ENCODE measurements at regions not wholly inside any gene's neighbourhood (a gene's known extent, or its start where the extent isn't known, plus 50 kb on each side); places are given as distances from the start of the nearest gene placed in this dataset.

GRCh38 chr5:33224285-33224961, 216.3 kb upstream of the TARS1 start:
- DNase-seq (ENCODE audit: insufficient read length), result no peak
- no peak for FAIRE-seq
- TF ChIP-seq POLR2AphosphoS5 (IDR thresholded peaks at IDR 0.05; ENCODE audit: low read depth, low read length) (no peak), TAF1 (IDR thresholded peaks at IDR 0.05; ENCODE audit: borderline replicate concordance, low read depth, low read length) (no peak), POLR2A (IDR thresholded peaks at IDR 0.05; ENCODE audit: low read depth, low read length) (no peak)

- FAIRE-seq (no peak), DNase-seq (ENCODE audit: insufficient read length) (no peak)
- TF ChIP-seq TAF1 (IDR thresholded peaks at IDR 0.05; ENCODE audit: borderline replicate concordance, low read depth, low read length) (no peak), POLR2AphosphoS5 (IDR thresholded peaks at IDR 0.05; ENCODE audit: low read depth, low read length) (no peak), POLR2A (IDR thresholded peaks at IDR 0.05; ENCODE audit: low read depth, low read length) (no peak)
Measured at GRCh38 chr5:33227247-33227646, 213.5 kb upstream of the TARS1 start.

DNA sequence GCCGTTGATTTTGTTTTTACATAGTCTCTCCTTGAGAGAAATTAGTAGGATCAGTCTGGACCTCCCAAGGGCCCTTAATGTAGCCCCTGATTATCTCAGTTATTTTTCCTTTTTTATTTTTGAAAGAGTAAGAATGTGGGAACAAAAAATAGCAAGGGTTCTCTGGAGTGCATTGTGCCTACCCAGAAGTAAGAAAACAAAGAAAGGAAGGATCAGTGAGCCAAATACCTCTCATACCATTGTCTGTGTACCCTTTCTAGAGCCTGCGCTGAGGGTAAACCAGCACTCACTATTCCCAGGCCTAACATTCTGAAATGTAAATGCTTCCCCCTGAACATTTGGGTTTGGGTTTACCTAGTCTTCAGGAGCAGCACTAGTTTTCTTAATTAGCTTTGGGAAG, 213.0 kb upstream of the TARS1 start:
- DNase-seq (ENCODE audit: insufficient read length) (no peak), FAIRE-seq (no peak)
- TF ChIP-seq POLR2AphosphoS5 (IDR thresholded peaks at IDR 0.05; ENCODE audit: low read depth, low read length) (no peak), POLR2A (IDR thresholded peaks at IDR 0.05; ENCODE audit: low read depth, low read length) (no peak), TAF1 (IDR thresholded peaks at IDR 0.05; ENCODE audit: borderline replicate concordance, low read depth, low read length) (no peak)

DNA sequence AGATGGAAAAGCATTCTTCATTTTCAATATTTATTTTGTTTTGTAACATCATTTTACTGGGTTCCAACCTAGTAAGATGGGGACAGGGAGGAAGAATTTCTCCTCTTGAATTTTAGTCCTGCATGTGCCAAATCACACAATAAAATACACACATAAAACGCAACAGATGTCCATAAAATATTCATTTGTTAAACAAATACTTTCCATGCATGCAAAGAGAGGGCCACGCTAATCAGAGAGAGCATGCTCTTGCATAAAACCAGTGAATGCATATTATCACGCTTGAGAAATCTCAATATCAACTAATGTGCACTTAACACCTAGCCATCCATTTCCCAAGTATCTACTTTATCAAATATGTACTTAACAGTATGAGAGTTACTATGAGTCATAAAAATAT, 212.6 kb upstream of the TARS1 start:
- no peak for FAIRE-seq
- DNase-seq (ENCODE audit: insufficient read length), result no peak

DNA sequence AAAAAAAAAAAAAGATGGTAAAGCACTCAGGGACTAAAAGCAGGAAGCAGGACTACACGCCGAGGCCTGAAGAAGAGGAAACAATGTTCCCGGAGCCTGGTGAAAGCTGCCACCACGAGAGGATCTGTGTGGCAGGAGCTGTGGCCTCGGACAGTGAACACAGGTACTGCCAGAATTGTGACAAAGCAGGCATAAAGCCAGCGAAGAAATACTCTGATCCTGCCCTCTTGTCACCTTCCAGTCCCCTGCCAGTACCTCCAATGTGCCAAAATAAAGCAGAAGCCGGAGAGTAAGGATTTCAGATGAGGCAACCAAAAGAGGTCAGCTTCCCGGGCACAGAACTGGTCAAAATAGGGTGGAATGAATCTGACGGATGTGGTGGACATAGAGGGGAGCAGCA, 211.5 kb upstream of the TARS1 start:
- DNase-seq (ENCODE audit: insufficient read length), result no peak
- TF ChIP-seq POLR2AphosphoS5 (IDR thresholded peaks at IDR 0.05; ENCODE audit: low read depth, low read length), result no peak
- TF ChIP-seq POLR2A (IDR thresholded peaks at IDR 0.05; ENCODE audit: low read depth, low read length), result no peak
- no peak for TF ChIP-seq TAF1 (IDR thresholded peaks at IDR 0.05; ENCODE audit: borderline replicate concordance, low read depth, low read length)
- FAIRE-seq, result no peak

More for the DNA sequence above, 212.6 kb upstream of the TARS1 start:
- TF ChIP-seq POLR2AphosphoS5 (IDR thresholded peaks at IDR 0.05; ENCODE audit: low read depth, low read length), result no peak
- TF ChIP-seq POLR2A (IDR thresholded peaks at IDR 0.05; ENCODE audit: low read depth, low read length), result no peak
- TF ChIP-seq TAF1 (IDR thresholded peaks at IDR 0.05; ENCODE audit: borderline replicate concordance, low read depth, low read length), result no peak

- TF ChIP-seq POLR2AphosphoS5 (IDR thresholded peaks at IDR 0.05; ENCODE audit: low read depth, low read length), result no peak
- no peak for TF ChIP-seq POLR2A (IDR thresholded peaks at IDR 0.05; ENCODE audit: low read depth, low read length)
- TF ChIP-seq TAF1 (IDR thresholded peaks at IDR 0.05; ENCODE audit: borderline replicate concordance, low read depth, low read length), result no peak
- DNase-seq (ENCODE audit: insufficient read length) (no peak), FAIRE-seq (no peak)
Measured at GRCh38 chr5:33230467-33231078, 210.2 kb upstream of the TARS1 start.

DNA sequence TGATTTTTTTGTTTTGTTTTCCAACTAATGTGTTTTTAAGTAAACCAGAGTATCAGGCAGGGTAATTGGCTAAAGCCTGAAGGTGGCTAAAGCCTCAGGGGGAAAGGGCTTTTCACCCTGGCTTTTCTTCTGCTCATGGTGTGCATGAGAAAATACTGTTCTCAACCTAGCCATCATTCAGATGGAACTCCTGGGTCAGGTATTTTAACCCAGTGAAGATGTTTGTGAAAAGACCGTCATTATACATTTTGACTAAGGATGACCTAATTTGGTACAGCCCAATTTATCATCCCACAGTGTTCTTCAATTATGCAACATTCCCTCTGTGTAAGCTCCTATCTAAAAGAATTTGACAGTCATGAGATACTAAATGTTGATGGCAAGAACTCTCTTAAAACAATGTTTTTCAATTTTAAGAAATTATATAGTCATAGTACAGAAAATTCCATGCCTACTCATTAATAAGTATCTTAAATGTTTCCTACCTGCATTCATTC, 209.5 kb upstream of the TARS1 start:
- TF ChIP-seq POLR2AphosphoS5 (IDR thresholded peaks at IDR 0.05; ENCODE audit: low read depth, low read length) (no peak), POLR2A (IDR thresholded peaks at IDR 0.05; ENCODE audit: low read depth, low read length) (no peak), TAF1 (IDR thresholded peaks at IDR 0.05; ENCODE audit: borderline replicate concordance, low read depth, low read length) (no peak)
- FAIRE-seq (no peak), DNase-seq (ENCODE audit: insufficient read length) (no peak)

DNA sequence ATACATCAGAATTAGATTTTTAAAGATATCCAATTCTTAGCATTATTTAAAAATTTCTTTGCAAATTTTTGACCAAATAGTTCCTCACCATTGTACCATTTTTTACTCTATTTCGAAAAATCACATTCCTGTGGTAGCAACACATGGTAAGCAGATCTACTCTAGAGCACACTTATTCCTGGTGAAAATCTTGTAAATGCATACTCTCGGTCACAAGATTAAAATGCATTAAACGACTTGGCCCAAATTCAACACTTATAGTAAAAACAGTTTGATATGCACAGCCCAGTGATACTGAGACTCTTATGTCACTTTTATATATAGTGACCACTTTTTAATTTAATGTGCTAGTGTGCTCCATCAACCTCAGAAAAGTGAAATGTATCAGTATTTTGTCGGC, 208.8 kb upstream of the TARS1 start:
- FAIRE-seq (no peak), DNase-seq (ENCODE audit: insufficient read length) (no peak)
- no peak for TF ChIP-seq POLR2A (IDR thresholded peaks at IDR 0.05; ENCODE audit: low read depth, low read length)
- no peak for TF ChIP-seq POLR2AphosphoS5 (IDR thresholded peaks at IDR 0.05; ENCODE audit: low read depth, low read length)
- TF ChIP-seq TAF1 (IDR thresholded peaks at IDR 0.05; ENCODE audit: borderline replicate concordance, low read depth, low read length), result no peak

- DNase-seq (ENCODE audit: insufficient read length), result no peak
- TF ChIP-seq POLR2AphosphoS5 (IDR thresholded peaks at IDR 0.05; ENCODE audit: low read depth, low read length) (no peak), TAF1 (IDR thresholded peaks at IDR 0.05; ENCODE audit: borderline replicate concordance, low read depth, low read length) (no peak), POLR2A (IDR thresholded peaks at IDR 0.05; ENCODE audit: low read depth, low read length) (no peak)
- no peak for FAIRE-seq
Measured at GRCh38 chr5:33232731-33233505, 207.8 kb upstream of the TARS1 start.

- FAIRE-seq (peak; percentile 36), DNase-seq (ENCODE audit: insufficient read length) (no peak)
- no peak for TF ChIP-seq TAF1 (IDR thresholded peaks at IDR 0.05; ENCODE audit: borderline replicate concordance, low read depth, low read length)
- no peak for TF ChIP-seq POLR2A (IDR thresholded peaks at IDR 0.05; ENCODE audit: low read depth, low read length)
- TF ChIP-seq POLR2AphosphoS5 (IDR thresholded peaks at IDR 0.05; ENCODE audit: low read depth, low read length), result no peak
Measured at GRCh38 chr5:33235304-33235703, 205.5 kb upstream of the TARS1 start.

DNA sequence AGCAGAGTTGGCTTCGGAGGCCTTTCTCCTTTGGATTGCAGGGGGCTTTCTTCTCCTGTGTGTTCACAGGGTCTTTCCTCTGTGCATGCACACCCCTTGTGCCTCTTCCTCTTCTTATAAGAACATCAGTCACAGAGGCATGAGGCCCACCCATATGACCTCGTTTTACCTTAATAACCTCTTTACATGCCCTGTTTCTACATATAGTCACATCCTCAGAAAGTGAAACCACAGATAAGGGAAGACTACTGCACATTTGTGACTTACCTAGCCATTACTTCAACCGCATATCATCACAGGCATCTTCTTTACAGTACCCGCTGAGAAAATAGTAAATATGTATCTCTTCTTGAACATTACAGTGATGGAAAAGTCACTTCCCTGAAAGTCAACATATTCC, 204.9 kb upstream of the TARS1 start:
- FAIRE-seq (peak; percentile 24), DNase-seq (ENCODE audit: insufficient read length) (no peak)

More for the DNA sequence above, 204.9 kb upstream of the TARS1 start:
- TF ChIP-seq TAF1 (IDR thresholded peaks at IDR 0.05; ENCODE audit: borderline replicate concordance, low read depth, low read length), result no peak
- TF ChIP-seq POLR2A (IDR thresholded peaks at IDR 0.05; ENCODE audit: low read depth, low read length), result no peak
- TF ChIP-seq POLR2AphosphoS5 (IDR thresholded peaks at IDR 0.05; ENCODE audit: low read depth, low read length), result no peak
